Breast epithelium (tissue), 3 donors: ENCODE measurements at regions not wholly inside any gene's neighbourhood (a gene's known extent, or its start where the extent isn't known, plus 50 kb on each side); places are given as distances from the start of the nearest gene placed in this dataset.

Experiments
- CTCF ChIP-seq, 3 donors: fragments of 450-650 bp; IDR thresholded peaks; one replicate each; pipeline ENCODE4 v1.5.1; 2016 to 2017; ENCODE audit warnings: antibody characterized with exemption in 3 of 3, mild to moderate bottlenecking in 3 of 3, moderate library complexity in 3 of 3
- POLR2A ChIP-seq: fragments of 450-650 bp; IDR thresholded peaks from one replicate; pipeline ENCODE4 v1.6.1; 2016; ENCODE audit warnings: antibody characterized with exemption, mild to moderate bottlenecking, moderate library complexity
- POLR2AphosphoS5 ChIP-seq, 3 donors: sonication (generic); formaldehyde crosslinking; IDR thresholded peaks; one replicate each; pipeline ENCODE4 v1.6.1; 2017; ENCODE audit warnings: antibody characterized with exemption in 3 of 3

GRCh38 chr11:104799251-104799650, 99.0 kb downstream of the CASP12 start:
- TF ChIP-seq CTCF (IDR thresholded peaks at IDR 0.05) (no peak), POLR2A (no peak), POLR2AphosphoS5 (IDR thresholded peaks at IDR 0.05) (no peak)
